ENCODE measurements at regions not wholly inside any gene's neighbourhood (a gene's known extent, or its start where the extent isn't known, plus 50 kb on each side); places are given as distances from the start of the nearest gene placed in this dataset.

DNA sequence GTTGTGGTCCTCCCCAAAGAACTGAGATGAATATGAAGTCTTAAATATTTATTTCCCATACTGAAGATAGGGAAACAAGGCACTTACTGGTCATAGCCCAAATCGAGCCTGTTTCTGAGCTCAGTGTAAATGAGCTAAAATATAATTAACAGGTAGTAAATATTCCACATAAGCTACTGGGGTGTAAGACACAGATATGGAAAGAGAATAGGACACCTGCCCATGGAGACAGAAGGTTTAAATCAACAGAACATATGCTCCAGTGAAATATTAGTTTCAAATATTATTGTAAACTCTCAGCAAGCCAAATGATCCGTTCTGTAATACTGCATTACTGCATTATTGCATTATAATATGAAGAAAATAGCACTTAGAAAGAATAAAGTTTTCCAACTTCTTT lies 537.9 kb downstream of the ANKRD7 start:
- H3K9ac ChIP-seq (ENCODE audit: low read length) = no peak overlapping the region
- WGBS (ENCODE audit: insufficient coverage) = no CpG with 5 or more reads among the region's 2 CpGs
- no peak for ATAC-seq (ENCODE audit: low read depth)
- no peak for DNase-seq
- H4K20me1 ChIP-seq (ENCODE audit: control insufficient read depth, insufficient read depth, low read length, poor library complexity, severe bottlenecking) = no peaks in the 10 kb centered on the region
- no peak overlapping the region for H3K27ac ChIP-seq (ENCODE audit: low read length in 2 of 2)
- TF ChIP-seq EZH2 (IDR thresholded peaks at IDR 0.05; ENCODE audit: borderline replicate concordance, insufficient read depth, low read depth, low read length, poor library complexity, severe bottlenecking) = no peak
- TF ChIP-seq, protein P1, sequence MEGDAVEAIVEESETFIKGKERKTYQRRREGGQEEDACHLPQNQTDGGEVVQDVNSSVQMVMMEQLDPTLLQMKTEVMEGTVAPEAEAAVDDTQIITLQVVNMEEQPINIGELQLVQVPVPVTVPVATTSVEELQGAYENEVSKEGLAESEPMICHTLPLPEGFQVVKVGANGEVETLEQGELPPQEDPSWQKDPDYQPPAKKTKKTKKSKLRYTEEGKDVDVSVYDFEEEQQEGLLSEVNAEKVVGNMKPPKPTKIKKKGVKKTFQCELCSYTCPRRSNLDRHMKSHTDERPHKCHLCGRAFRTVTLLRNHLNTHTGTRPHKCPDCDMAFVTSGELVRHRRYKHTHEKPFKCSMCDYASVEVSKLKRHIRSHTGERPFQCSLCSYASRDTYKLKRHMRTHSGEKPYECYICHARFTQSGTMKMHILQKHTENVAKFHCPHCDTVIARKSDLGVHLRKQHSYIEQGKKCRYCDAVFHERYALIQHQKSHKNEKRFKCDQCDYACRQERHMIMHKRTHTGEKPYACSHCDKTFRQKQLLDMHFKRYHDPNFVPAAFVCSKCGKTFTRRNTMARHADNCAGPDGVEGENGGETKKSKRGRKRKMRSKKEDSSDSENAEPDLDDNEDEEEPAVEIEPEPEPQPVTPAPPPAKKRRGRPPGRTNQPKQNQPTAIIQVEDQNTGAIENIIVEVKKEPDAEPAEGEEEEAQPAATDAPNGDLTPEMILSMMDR (IDR thresholded peaks at IDR 0.05) = no peak
- H3K4me1 ChIP-seq (ENCODE audit: control insufficient read depth in 2 of 2, insufficient read depth in 2 of 2, low read length in 2 of 2) = no peaks in the 10 kb centered on the region
- H3K27me3 ChIP-seq (replicated peaks in 1 of 4; ENCODE audit: control extremely low read depth in 1 of 4, control insufficient read depth in 3 of 4, insufficient read depth in 4 of 4, low read length in 3 of 4) = no peaks in the 10 kb centered on the region
- CTCF ChIA-PET = no interaction called here
- H3K79me2 ChIP-seq (ENCODE audit: control insufficient read depth, insufficient read depth, low read length) = no peaks in the 10 kb centered on the region
- H3K4me3 ChIP-seq (ENCODE audit: control extremely low read depth in 1 of 5, extremely low read depth in 1 of 5, insufficient read depth in 1 of 5, low read depth in 2 of 5, low read length in 4 of 5) = no peak overlapping the region
- Mint-ChIP-seq H3K27ac (no peak overlapping the region), H3K4me3 (no peak overlapping the region), H3K9me3 (ENCODE audit: insufficient read depth) (no peaks in the 10 kb centered on the region), H3K27me3 (no peaks in the 10 kb centered on the region), H3K4me1 (no peaks in the 10 kb centered on the region)
- POLR2A ChIA-PET = no interaction called here
- no peaks in the 10 kb centered on the region for H3K36me3 ChIP-seq (replicated peaks in 1 of 2; ENCODE audit: control extremely low read depth in 1 of 2, control insufficient read depth in 1 of 2, extremely low read depth in 1 of 2, insufficient read depth in 2 of 2, low read length in 1 of 2)
- no peak overlapping the region for H2AFZ ChIP-seq (ENCODE audit: insufficient read depth, low read depth, low read length, poor library complexity, severe bottlenecking)
- intact Hi-C loops (cut with micrococcal nuclease) = no loop called here
- H3K4me2 ChIP-seq (replicated peaks; ENCODE audit: low read depth, low read length, poor library complexity, severe bottlenecking) = no peak overlapping the region
- H3K9me3 ChIP-seq (ENCODE audit: control extremely low read depth in 1 of 3, control insufficient read depth in 2 of 3, insufficient read depth in 1 of 3, low read length in 2 of 3) = peaks cover 0 to 5% (median 4%) of the 10 kb centered on the region in 3 donors

DNA sequence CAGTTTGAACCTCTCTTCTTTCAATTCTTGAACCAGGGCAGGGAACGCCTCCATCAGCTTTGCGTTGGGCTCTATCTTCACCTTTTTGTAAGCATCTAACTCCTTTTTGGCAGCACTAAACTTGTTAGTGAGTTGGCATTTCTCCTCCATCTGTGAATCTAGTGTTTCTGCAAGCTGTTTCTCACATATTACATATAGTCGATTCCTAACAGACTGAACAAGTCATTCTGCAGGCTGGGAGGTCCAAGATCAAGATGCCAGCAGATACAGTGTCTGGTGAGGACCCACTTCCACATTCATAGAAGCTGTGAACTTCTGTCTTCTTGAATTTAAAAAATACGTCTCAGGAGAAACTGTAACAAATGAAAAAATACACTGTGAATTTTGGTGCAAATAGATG lies 539.7 kb downstream of the ANKRD7 start:
- DNase-seq = no peak
- Mint-ChIP-seq H3K4me3 (no peak overlapping the region), H3K4me1 (no peaks in the 10 kb centered on the region), H3K9me3 (ENCODE audit: insufficient read depth) (no peaks in the 10 kb centered on the region), H3K27ac (no peak overlapping the region), H3K27me3 (no peaks in the 10 kb centered on the region)
- TF ChIP-seq, protein P1 (IDR thresholded peaks at IDR 0.05) = no peak
- no peak for TF ChIP-seq EZH2 (IDR thresholded peaks at IDR 0.05; ENCODE audit: borderline replicate concordance, insufficient read depth, low read depth, low read length, poor library complexity, severe bottlenecking)
- Histone ChIP-seq H3K27ac (ENCODE audit: low read length in 2 of 2) (no peak overlapping the region), H3K4me1 (ENCODE audit: control insufficient read depth in 2 of 2, insufficient read depth in 2 of 2, low read length in 2 of 2) (no peaks in the 10 kb centered on the region), H3K36me3 (replicated peaks in 1 of 2; ENCODE audit: control extremely low read depth in 1 of 2, control insufficient read depth in 1 of 2, extremely low read depth in 1 of 2, insufficient read depth in 2 of 2, low read length in 1 of 2) (no peaks in the 10 kb centered on the region), H2AFZ (ENCODE audit: insufficient read depth, low read depth, low read length, poor library complexity, severe bottlenecking) (no peak overlapping the region), H3K9me3 (ENCODE audit: control extremely low read depth in 1 of 3, control insufficient read depth in 2 of 3, insufficient read depth in 1 of 3, low read length in 2 of 3) (peaks cover 0 to 5% (median 4%) of the 10 kb centered on the region in 3 donors), H3K9ac (ENCODE audit: low read length) (no peak overlapping the region), H3K4me2 (replicated peaks; ENCODE audit: low read depth, low read length, poor library complexity, severe bottlenecking) (no peak overlapping the region), H3K27me3 (replicated peaks in 1 of 4; ENCODE audit: control extremely low read depth in 1 of 4, control insufficient read depth in 3 of 4, insufficient read depth in 4 of 4, low read length in 3 of 4) (no peaks in the 10 kb centered on the region), H3K4me3 (ENCODE audit: control extremely low read depth in 1 of 5, extremely low read depth in 1 of 5, insufficient read depth in 1 of 5, low read depth in 2 of 5, low read length in 4 of 5) (no peak overlapping the region), H3K79me2 (ENCODE audit: control insufficient read depth, insufficient read depth, low read length) (no peaks in the 10 kb centered on the region), H4K20me1 (ENCODE audit: control insufficient read depth, insufficient read depth, low read length, poor library complexity, severe bottlenecking) (no peaks in the 10 kb centered on the region)
- POLR2A ChIA-PET = no interaction called here
- no peak for ATAC-seq (ENCODE audit: low read depth)
- CTCF ChIA-PET = no interaction called here
- 90% methylated on average over 2 of the region's 4 CpGs for WGBS (ENCODE audit: insufficient coverage)
- intact Hi-C loops (cut with micrococcal nuclease) = no loop called here
